Osteocyte (in vitro differentiated cells): ENCODE measurements at regions not wholly inside any gene's neighbourhood (a gene's known extent, or its start where the extent isn't known, plus 50 kb on each side); places are given as distances from the start of the nearest gene placed in this dataset.

Experiments used
- DNase-seq: peaks from one replicate; pipeline ENCODE4 v3.0.0; 2021; ENCODE audit warnings: mixed read lengths; ENCODE audit not compliant: unreplicated experiment; ENCODE audit errors: extremely low spot score
- H3K27ac Mint-ChIP-seq: one replicate; pipeline ENCODE4 v1.8.0; 2021; ENCODE audit warnings: mild to moderate bottlenecking, mixed read lengths; ENCODE audit not compliant: unreplicated experiment
- H3K27me3 Mint-ChIP-seq: one replicate; pipeline ENCODE4 v1.8.0; 2021; ENCODE audit warnings: mixed read lengths; ENCODE audit not compliant: unreplicated experiment
- H3K36me3 Mint-ChIP-seq: one replicate; pipeline ENCODE4 v1.8.0; 2021; ENCODE audit warnings: mixed read lengths; ENCODE audit not compliant: unreplicated experiment
- H3K4me1 Mint-ChIP-seq: one replicate; pipeline ENCODE4 v1.8.0; 2021; ENCODE audit warnings: mixed read lengths; ENCODE audit not compliant: unreplicated experiment
- H3K4me3 Mint-ChIP-seq: one replicate; pipeline ENCODE4 v1.8.0; 2021; ENCODE audit warnings: mild to moderate bottlenecking, moderate library complexity, mixed read lengths; ENCODE audit not compliant: unreplicated experiment
- H3K9me3 Mint-ChIP-seq: one replicate; pipeline ENCODE4 v1.8.0; 2021; ENCODE audit warnings: mixed read lengths; ENCODE audit not compliant: unreplicated experiment
- TF ChIP-seq, protein P1 (sequence below): fragments of 200-600 bp; sonication (generic); IDR thresholded peaks from 2 replicates; pipeline ENCODE4 v1.5.0; 2021; ENCODE audit warnings: antibody characterized with exemption, mild to moderate bottlenecking, moderate library complexity

- Mint-ChIP-seq H3K4me1 (peaks cover 7% of the 10 kb centered on the region), H3K9me3 (peaks cover 17% of the 10 kb centered on the region), H3K27me3 (no peaks in the 10 kb centered on the region), H3K36me3 (peaks cover 3% of the 10 kb centered on the region), H3K27ac (peak overlapping the region; percentile 84), H3K4me3 (peak overlapping the region; percentile 69)
- DNase-seq: no peak
- TF ChIP-seq, protein P1, sequence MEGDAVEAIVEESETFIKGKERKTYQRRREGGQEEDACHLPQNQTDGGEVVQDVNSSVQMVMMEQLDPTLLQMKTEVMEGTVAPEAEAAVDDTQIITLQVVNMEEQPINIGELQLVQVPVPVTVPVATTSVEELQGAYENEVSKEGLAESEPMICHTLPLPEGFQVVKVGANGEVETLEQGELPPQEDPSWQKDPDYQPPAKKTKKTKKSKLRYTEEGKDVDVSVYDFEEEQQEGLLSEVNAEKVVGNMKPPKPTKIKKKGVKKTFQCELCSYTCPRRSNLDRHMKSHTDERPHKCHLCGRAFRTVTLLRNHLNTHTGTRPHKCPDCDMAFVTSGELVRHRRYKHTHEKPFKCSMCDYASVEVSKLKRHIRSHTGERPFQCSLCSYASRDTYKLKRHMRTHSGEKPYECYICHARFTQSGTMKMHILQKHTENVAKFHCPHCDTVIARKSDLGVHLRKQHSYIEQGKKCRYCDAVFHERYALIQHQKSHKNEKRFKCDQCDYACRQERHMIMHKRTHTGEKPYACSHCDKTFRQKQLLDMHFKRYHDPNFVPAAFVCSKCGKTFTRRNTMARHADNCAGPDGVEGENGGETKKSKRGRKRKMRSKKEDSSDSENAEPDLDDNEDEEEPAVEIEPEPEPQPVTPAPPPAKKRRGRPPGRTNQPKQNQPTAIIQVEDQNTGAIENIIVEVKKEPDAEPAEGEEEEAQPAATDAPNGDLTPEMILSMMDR: no peak
These were observed 88.2 kb upstream of the USP9X start for GRCh38 chrX:40996886-40997530.

GRCh38 chrX:40998123-40998522, 87.1 kb upstream of the USP9X start:
- no peaks in the 10 kb centered on the region for H3K27me3 Mint-ChIP-seq
- peaks cover 17% of the 10 kb centered on the region for H3K9me3 Mint-ChIP-seq
- peaks cover 7% of the 10 kb centered on the region for H3K4me1 Mint-ChIP-seq
- peaks cover 3% of the 10 kb centered on the region for H3K36me3 Mint-ChIP-seq
- TF ChIP-seq, protein P1: no peak
- no peak overlapping the region for H3K4me3 Mint-ChIP-seq
- no peak overlapping the region for H3K27ac Mint-ChIP-seq
- DNase-seq: no peak

GRCh38 chrX:41001327-41001726, 83.9 kb upstream of the USP9X start:
- Mint-ChIP-seq H3K27ac (no peak overlapping the region), H3K4me3 (no peak overlapping the region), H3K27me3 (no peaks in the 10 kb centered on the region), H3K36me3 (peaks cover 3% of the 10 kb centered on the region), H3K4me1 (peaks cover 12% of the 10 kb centered on the region), H3K9me3 (peaks cover 4% of the 10 kb centered on the region)
- DNase-seq: no peak
- TF ChIP-seq, protein P1: no peak

GRCh38 chrX:41002026-41002425, 83.2 kb upstream of the USP9X start:
- no peaks in the 10 kb centered on the region for H3K36me3 Mint-ChIP-seq
- no peak for DNase-seq
- H3K27me3 Mint-ChIP-seq: no peaks in the 10 kb centered on the region
- peaks cover 9% of the 10 kb centered on the region for H3K4me1 Mint-ChIP-seq
- no peak overlapping the region for H3K4me3 Mint-ChIP-seq
- no peak overlapping the region for H3K27ac Mint-ChIP-seq
- peaks cover 4% of the 10 kb centered on the region for H3K9me3 Mint-ChIP-seq
- TF ChIP-seq, protein P1: no peak

- Mint-ChIP-seq H3K4me1 (peaks cover 6% of the 10 kb centered on the region), H3K27ac (no peak overlapping the region), H3K4me3 (no peak overlapping the region), H3K27me3 (no peaks in the 10 kb centered on the region), H3K9me3 (no peaks in the 10 kb centered on the region), H3K36me3 (no peaks in the 10 kb centered on the region)
- no peak for DNase-seq
- TF ChIP-seq, protein P1: no peak
These were observed 81.6 kb upstream of the USP9X start for GRCh38 chrX:41003506-41004270.
